Ovary (tissue), 7 donors: ENCODE measurements at regions not wholly inside any gene's neighbourhood (a gene's known extent, or its start where the extent isn't known, plus 50 kb on each side); places are given as distances from the start of the nearest gene placed in this dataset.

Experiments used
- DNase-seq, 5 donors: peaks; one replicate each; pipeline ENCODE4 v3.0.0-alpha.2; 2019 to 2020
- H3K27ac ChIP-seq, 2 donors: fragments of 200-600 bp; one replicate each; pipeline versions ENCODE4 v1.5.1 to v1.8.0; 2019 to 2022
- H3K27me3 ChIP-seq: fragments of 200-600 bp; one replicate; pipeline ENCODE4 v1.8.0; 2022
- H3K36me3 ChIP-seq: fragments of 200-600 bp; sonication (generic); one replicate; pipeline ENCODE4 v1.5.1; 2019
- H3K4me1 ChIP-seq: one replicate; pipeline ENCODE4 v1.8.1; 2013; ENCODE audit warnings: mild to moderate bottlenecking, moderate library complexity; ENCODE audit not compliant: insufficient read depth
- H3K4me3 ChIP-seq: fragments of 200-600 bp; sonication (generic); one replicate; pipeline ENCODE4 v1.5.1; 2017
- H3K9me3 ChIP-seq, 2 donors: fragments of 200-600 bp in 1 of 2; sonication (generic) in 1 of 2; one replicate each; pipeline versions ENCODE4 v1.5.1 to v1.8.1; 2013 to 2019; ENCODE audit warnings: mild to moderate bottlenecking in 1 of 2, moderate library complexity in 1 of 2
- CTCF ChIP-seq, 3 donors: fragments of 450-650 bp in 2 of 3; fragments of 200-600 bp in 1 of 3; IDR thresholded peaks; one replicate each; pipeline versions ENCODE4 v1.5.1 to v1.8.0; 2016 to 2022; ENCODE audit warnings: antibody characterized with exemption in 3 of 3, mild to moderate bottlenecking in 1 of 3
- EP300 ChIP-seq: sonication (generic); formaldehyde crosslinking; IDR thresholded peaks from one replicate; pipeline ENCODE4 v1.6.1; 2017; ENCODE audit warnings: antibody characterized with exemption
- POLR2A ChIP-seq: fragments of 450-650 bp; IDR thresholded peaks from one replicate; pipeline ENCODE4 v1.6.1; 2017; ENCODE audit warnings: antibody characterized with exemption, mild to moderate bottlenecking, moderate library complexity
- WGBS, 3 donors: extraction: QIAGEN DNeasy Blood & Tissue Kit in 1 of 3; methylation state at CpG; one replicate each; pipeline versions ENCODE4 v1.1.5 to v1.1.7; 2013 to 2017; 5-methylcytosine and 5-hydroxymethylcytosine counted together
- intact Hi-C, 4 donors: fragments of 100-400 bp; cut with DNase I; formaldehyde crosslinking; loops; one replicate each; pipeline versions ENCODE4 v1.11.0 to v1.15.1; 2022 to 2023
- donor health status: DM: no; HTN: no; CAD: no; lungs with moderate emphysema.
- donor health status: DM: no; HTN: no; CAD: no.
- donor health status: Bipolar disorder and iron deficiency.
- donor health status: DM: no; HTN: no; CAD: no.
- donor health status: DM: yes; HTN: yes; CAD: no.

- Histone ChIP-seq H3K27ac (no peak overlapping the region), H3K27me3 (no peaks in the 10 kb centered on the region), H3K4me1 (no peaks in the 10 kb centered on the region), H3K9me3 (no peaks in the 10 kb centered on the region), H3K36me3 (no peaks in the 10 kb centered on the region), H3K4me3 (no peak overlapping the region)
- no peak for DNase-seq
- intact Hi-C loops = no loop called here
- TF ChIP-seq EP300 (no peak), CTCF (IDR thresholded peaks at IDR 0.05) (no peak), POLR2A (no peak)
- WGBS, 3 donors = 43 to 78% (median 54%) methylated on average over 1 of the region's 1 CpG
These were observed 324.6 kb downstream of the RBM43 start for GRCh38 chr2:150937030-150937429.

GRCh38 chr2:150931451-150931850 lies 330.2 kb downstream of the RBM43 start:
- WGBS, 3 donors = 95 to 97% (median 96%) methylated on average over 3 of the region's 3 CpGs
- Histone ChIP-seq H3K27ac (no peak overlapping the region), H3K4me1 (no peaks in the 10 kb centered on the region), H3K36me3 (no peaks in the 10 kb centered on the region), H3K27me3 (no peaks in the 10 kb centered on the region), H3K4me3 (no peak overlapping the region), H3K9me3 (no peaks in the 10 kb centered on the region)
- no peak for TF ChIP-seq EP300
- TF ChIP-seq POLR2A = no peak
- TF ChIP-seq CTCF (IDR thresholded peaks at IDR 0.05) = no peak
- intact Hi-C loops = no loop called here
- DNase-seq = no peak

- intact Hi-C loops = no loop called here
- H3K4me1 ChIP-seq = no peaks in the 10 kb centered on the region
- H3K27ac ChIP-seq = no peak overlapping the region
- TF ChIP-seq EP300 = no peak
- no peak for TF ChIP-seq CTCF (IDR thresholded peaks at IDR 0.05)
- TF ChIP-seq POLR2A = no peak
- no peaks in the 10 kb centered on the region for H3K9me3 ChIP-seq
- H3K4me3 ChIP-seq = no peak overlapping the region
- DNase-seq = no peak
- H3K36me3 ChIP-seq = no peaks in the 10 kb centered on the region
- H3K27me3 ChIP-seq = no peaks in the 10 kb centered on the region
These were observed 336.1 kb downstream of the RBM43 start for GRCh38 chr2:150925611-150926010.

- H3K4me1 ChIP-seq = no peaks in the 10 kb centered on the region
- no peak overlapping the region for H3K4me3 ChIP-seq
- no peak overlapping the region for H3K27ac ChIP-seq
- intact Hi-C loops = no loop called here
- no peaks in the 10 kb centered on the region for H3K9me3 ChIP-seq
- no peak for DNase-seq
- no peaks in the 10 kb centered on the region for H3K36me3 ChIP-seq
- no peak for TF ChIP-seq POLR2A
- no peak for TF ChIP-seq EP300
- TF ChIP-seq CTCF (IDR thresholded peaks at IDR 0.05) = no peak
- WGBS, 3 donors = 48 to 63% (median 54%) methylated on average over 5 of the region's 5 CpGs
- H3K27me3 ChIP-seq = no peaks in the 10 kb centered on the region
These were observed 336.8 kb downstream of the RBM43 start for GRCh38 chr2:150924878-150925277.

GRCh38 chr2:150919901-150920300 lies 341.8 kb downstream of the RBM43 start:
- WGBS, 3 donors = 88 to 91% (median 88%) methylated on average over 5 of the region's 5 CpGs
- no peak for DNase-seq
- intact Hi-C loops = no loop called here
- Histone ChIP-seq H3K27ac (no peak overlapping the region), H3K36me3 (no peaks in the 10 kb centered on the region), H3K4me1 (no peaks in the 10 kb centered on the region), H3K27me3 (no peaks in the 10 kb centered on the region), H3K4me3 (no peak overlapping the region), H3K9me3 (no peaks in the 10 kb centered on the region)
- TF ChIP-seq CTCF (IDR thresholded peaks at IDR 0.05) (no peak), EP300 (no peak), POLR2A (no peak)
